Small intestine (tissue), 7 donors: ENCODE measurements at regions not wholly inside any gene's neighbourhood (a gene's known extent, or its start where the extent isn't known, plus 50 kb on each side); places are given as distances from the start of the nearest gene placed in this dataset.
A peak's percentile ranks its signal among the peaks of the same experiment; 100 is the strongest.

ENCODE experiments used
- DNase-seq, 2 donors: peaks; one replicate each; pipeline versions ENCODE4 v3.0.0 to v3.0.0-alpha.2; 2013
- FAIRE-seq: peaks from 2 replicates; lab custom pipeline; 2012; peaks lifted over from hg19 to GRCh38; lab: Jason Lieb, UNC
- H3K27ac ChIP-seq, 3 donors: one replicate each; pipeline ENCODE4 v1.5.1; 2013; ENCODE audit warnings: low read length in 2 of 3, mild to moderate bottlenecking in 2 of 3, control low read depth in 1 of 3, inconsistent platforms in 1 of 3, low read depth in 1 of 3, moderate library complexity in 1 of 3
- H3K27me3 ChIP-seq, 3 donors: one replicate each; pipeline ENCODE4 v1.6.1; 2013; ENCODE audit warnings: low read length in 3 of 3, inconsistent platforms in 1 of 3; ENCODE audit not compliant: control insufficient read depth in 3 of 3, insufficient read depth in 3 of 3
- H3K36me3 ChIP-seq, 3 donors: one replicate each; pipeline ENCODE4 v1.6.1; 2013; ENCODE audit warnings: low read length in 3 of 3, inconsistent platforms in 1 of 3, low read depth in 1 of 3, mild to moderate bottlenecking in 1 of 3, moderate library complexity in 1 of 3; ENCODE audit not compliant: control insufficient read depth in 3 of 3, insufficient read depth in 2 of 3
- H3K4me1 ChIP-seq, 3 donors: one replicate each; pipeline ENCODE4 v1.6.1; 2013; ENCODE audit warnings: low read length in 2 of 3, inconsistent platforms in 1 of 3, low read depth in 1 of 3, mild to moderate bottlenecking in 1 of 3, moderate library complexity in 1 of 3; ENCODE audit not compliant: control insufficient read depth in 3 of 3, insufficient read depth in 2 of 3
- H3K4me3 ChIP-seq, 3 donors: one replicate each; pipeline ENCODE4 v1.5.1; 2013; ENCODE audit warnings: low read length in 3 of 3, control low read depth in 1 of 3, inconsistent platforms in 1 of 3, low read depth in 1 of 3, mild to moderate bottlenecking in 1 of 3, moderate library complexity in 1 of 3
- H3K9me3 ChIP-seq, 2 donors: one replicate each; pipeline ENCODE4 v1.6.1; 2013; ENCODE audit warnings: low read depth in 1 of 2, low read length in 1 of 2; ENCODE audit not compliant: control insufficient read depth in 2 of 2, insufficient read depth in 1 of 2
- WGBS, 3 donors: extraction: QIAGEN DNeasy Blood & Tissue Kit; methylation state at CpG; one replicate each; pipeline ENCODE4 v1.1.7; 2013; 5-methylcytosine and 5-hydroxymethylcytosine counted together
- donor health status: healthy with polysubstance abuse.
- donor health status: control.
- donor health status: control.
- donor health status: Bipolar disorder and iron deficiency.
- donor health status: healthy.

GRCh38 chr18:60880184-60880583 is 453.0 kb upstream of the CDH20 start:
- FAIRE-seq: no peak
- Histone ChIP-seq H3K4me3 (no peak overlapping the region), H3K36me3 (no peaks in the 10 kb centered on the region), H3K4me1 (no peaks in the 10 kb centered on the region), H3K9me3 (no peaks in the 10 kb centered on the region), H3K27ac (no peak overlapping the region), H3K27me3 (no peaks in the 10 kb centered on the region)
- no peak for DNase-seq
- WGBS, 3 donors: 66 to 72% (median 68%) methylated on average over 2 of the region's 2 CpGs

- Histone ChIP-seq H3K4me3 (no peak overlapping the region), H3K9me3 (no peaks in the 10 kb centered on the region), H3K36me3 (no peaks in the 10 kb centered on the region), H3K4me1 (no peaks in the 10 kb centered on the region), H3K27me3 (no peaks in the 10 kb centered on the region), H3K27ac (no peak overlapping the region)
- FAIRE-seq (no peak), DNase-seq (no peak)
- 82 to 90% (median 84%) methylated on average over 2 of the region's 2 CpGs for WGBS, 3 donors
These were observed 449.6 kb upstream of the CDH20 start for GRCh38 chr18:60883587-60883986.

GRCh38 chr18:60888071-60888624 is 445.1 kb upstream of the CDH20 start:
- DNase-seq (no peak), FAIRE-seq (no peak)
- H3K27ac ChIP-seq: no peak overlapping the region
- WGBS, 3 donors: 78 to 86% (median 82%) methylated on average over 6 of the region's 6 CpGs
- H3K9me3 ChIP-seq: no peaks in the 10 kb centered on the region
- H3K36me3 ChIP-seq: no peaks in the 10 kb centered on the region
- peaks cover 0 to 2% (median 0%) of the 10 kb centered on the region in 3 donors for H3K4me1 ChIP-seq
- no peaks in the 10 kb centered on the region for H3K27me3 ChIP-seq
- H3K4me3 ChIP-seq: no peak overlapping the region

- no peak overlapping the region for H3K4me3 ChIP-seq
- H3K4me1 ChIP-seq: peaks cover 0 to 4% (median 2%) of the 10 kb centered on the region in 3 donors
- WGBS, 3 donors: 38 to 47% (median 46%) methylated on average over 2 of the region's 2 CpGs
- DNase-seq: no peak
- H3K36me3 ChIP-seq: no peaks in the 10 kb centered on the region
- no peak for FAIRE-seq
- H3K27me3 ChIP-seq: no peaks in the 10 kb centered on the region
- no peak overlapping the region for H3K27ac ChIP-seq
- no peaks in the 10 kb centered on the region for H3K9me3 ChIP-seq
These were observed 443.8 kb upstream of the CDH20 start for GRCh38 chr18:60889442-60889841.

GRCh38 chr18:60891936-60892335 is 441.3 kb upstream of the CDH20 start:
- H3K4me3 ChIP-seq: no peak overlapping the region
- DNase-seq: no peak
- FAIRE-seq: no peak
- WGBS, 3 donors: 90 to 93% (median 92%) methylated on average over 5 of the region's 5 CpGs
- H3K4me1 ChIP-seq: peaks cover 0 to 4% (median 2%) of the 10 kb centered on the region in 3 donors
- H3K9me3 ChIP-seq: no peaks in the 10 kb centered on the region
- H3K27ac ChIP-seq: no peak overlapping the region
- H3K36me3 ChIP-seq: no peaks in the 10 kb centered on the region
- no peaks in the 10 kb centered on the region for H3K27me3 ChIP-seq

GRCh38 chr18:60892441-60892840 is 440.8 kb upstream of the CDH20 start:
- H3K4me3 ChIP-seq: no peak overlapping the region
- H3K36me3 ChIP-seq: no peaks in the 10 kb centered on the region
- no peak for FAIRE-seq
- no peaks in the 10 kb centered on the region for H3K9me3 ChIP-seq
- peaks cover 0 to 4% (median 2%) of the 10 kb centered on the region in 3 donors for H3K4me1 ChIP-seq
- no peak for DNase-seq
- H3K27me3 ChIP-seq: no peaks in the 10 kb centered on the region
- no peak overlapping the region for H3K27ac ChIP-seq

- DNase-seq (peak in 1 of 2 donors; percentile 79), FAIRE-seq (no peak)
- H3K4me3 ChIP-seq: no peak overlapping the region
- H3K27me3 ChIP-seq: no peaks in the 10 kb centered on the region
- peak overlapping the region in 2 of 3 donors; percentile 41 to 73 for H3K27ac ChIP-seq
- H3K9me3 ChIP-seq: no peaks in the 10 kb centered on the region
- peaks cover 0 to 4% (median 2%) of the 10 kb centered on the region in 3 donors for H3K4me1 ChIP-seq
- no peaks in the 10 kb centered on the region for H3K36me3 ChIP-seq
- 26 to 69% (median 43%) methylated on average over 3 of the region's 3 CpGs for WGBS, 3 donors
These were observed 440.4 kb upstream of the CDH20 start for GRCh38 chr18:60892855-60893254.

- Histone ChIP-seq H3K27ac (peak overlapping the region in 2 of 3 donors; percentile 46 to 74), H3K4me1 (peaks cover 0 to 4% (median 2%) of the 10 kb centered on the region in 3 donors), H3K4me3 (no peak overlapping the region), H3K36me3 (no peaks in the 10 kb centered on the region), H3K9me3 (no peaks in the 10 kb centered on the region), H3K27me3 (no peaks in the 10 kb centered on the region)
- DNase-seq (peak in 1 of 2 donors; percentile 67), FAIRE-seq (no peak)
- 57 to 68% (median 60%) methylated on average over 6 of the region's 6 CpGs for WGBS, 3 donors
These were observed 439.7 kb upstream of the CDH20 start for GRCh38 chr18:60893355-60894097.
